ENCODE measurements at regions not wholly inside any gene's neighbourhood (a gene's known extent, or its start where the extent isn't known, plus 50 kb on each side); places are given as distances from the start of the nearest gene placed in this dataset.

DNA sequence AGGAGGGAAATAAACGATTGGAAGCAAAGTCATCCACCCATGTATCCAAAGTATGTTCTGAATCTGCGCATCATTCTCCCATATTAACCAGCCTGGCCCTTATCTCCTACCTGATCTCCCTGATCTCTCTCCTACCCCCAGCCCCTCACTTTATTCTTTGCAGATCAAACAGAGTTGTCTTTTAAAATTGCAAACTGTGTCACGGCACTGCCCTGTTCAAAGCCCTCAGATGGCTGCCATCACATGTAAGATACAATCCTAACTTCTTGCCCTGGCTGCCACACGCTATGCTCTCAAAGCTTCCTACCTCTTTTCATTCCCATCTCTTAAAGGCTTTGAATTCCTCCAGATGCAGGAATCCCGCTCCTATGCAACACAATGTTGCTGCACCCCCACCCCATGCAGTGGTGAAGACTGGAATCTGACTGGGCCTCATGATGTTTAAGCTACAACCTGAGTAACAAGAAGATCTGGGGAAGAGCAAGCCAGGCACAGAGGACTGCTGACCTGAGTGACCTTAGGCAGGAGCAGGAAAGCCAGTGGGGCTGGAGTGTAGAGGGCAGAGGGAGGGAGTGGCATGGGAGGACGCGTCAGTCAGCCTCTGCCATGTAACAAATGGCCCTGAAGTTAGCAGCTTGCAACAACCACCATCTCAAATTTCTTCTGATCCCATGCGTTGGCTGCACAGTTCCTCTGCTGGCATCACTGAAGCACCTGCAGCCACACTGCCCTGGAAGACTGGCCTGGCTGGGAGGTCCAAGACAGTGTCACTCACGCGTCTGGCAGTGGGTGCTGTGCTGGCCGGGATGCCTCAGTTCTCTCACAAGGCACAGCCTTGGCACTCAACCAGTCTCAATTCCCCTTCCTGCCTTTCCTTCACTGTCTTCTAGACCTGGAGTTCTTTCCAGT lies 382.8 kb downstream of the BCL11B start:
- no peak for TF ChIP-seq FOSL2 (IDR thresholded peaks at IDR 0.05; ENCODE audit: borderline replicate concordance, low read depth)
- TF ChIP-seq GATA2 (CRISPR knock-in tag; IDR thresholded peaks at IDR 0.05), result no peak
- no peak for TF ChIP-seq SIN3A (IDR thresholded peaks at IDR 0.05; ENCODE audit: borderline replicate concordance, low read depth, low read length)
- TF ChIP-seq RXRA (IDR thresholded peaks at IDR 0.05; ENCODE audit: borderline replicate concordance, low read depth), result no peak
- no peak for TF ChIP-seq SMC3 (IDR thresholded peaks at IDR 0.05; ENCODE audit: low read depth, low read length)
- TF ChIP-seq, protein P1, sequence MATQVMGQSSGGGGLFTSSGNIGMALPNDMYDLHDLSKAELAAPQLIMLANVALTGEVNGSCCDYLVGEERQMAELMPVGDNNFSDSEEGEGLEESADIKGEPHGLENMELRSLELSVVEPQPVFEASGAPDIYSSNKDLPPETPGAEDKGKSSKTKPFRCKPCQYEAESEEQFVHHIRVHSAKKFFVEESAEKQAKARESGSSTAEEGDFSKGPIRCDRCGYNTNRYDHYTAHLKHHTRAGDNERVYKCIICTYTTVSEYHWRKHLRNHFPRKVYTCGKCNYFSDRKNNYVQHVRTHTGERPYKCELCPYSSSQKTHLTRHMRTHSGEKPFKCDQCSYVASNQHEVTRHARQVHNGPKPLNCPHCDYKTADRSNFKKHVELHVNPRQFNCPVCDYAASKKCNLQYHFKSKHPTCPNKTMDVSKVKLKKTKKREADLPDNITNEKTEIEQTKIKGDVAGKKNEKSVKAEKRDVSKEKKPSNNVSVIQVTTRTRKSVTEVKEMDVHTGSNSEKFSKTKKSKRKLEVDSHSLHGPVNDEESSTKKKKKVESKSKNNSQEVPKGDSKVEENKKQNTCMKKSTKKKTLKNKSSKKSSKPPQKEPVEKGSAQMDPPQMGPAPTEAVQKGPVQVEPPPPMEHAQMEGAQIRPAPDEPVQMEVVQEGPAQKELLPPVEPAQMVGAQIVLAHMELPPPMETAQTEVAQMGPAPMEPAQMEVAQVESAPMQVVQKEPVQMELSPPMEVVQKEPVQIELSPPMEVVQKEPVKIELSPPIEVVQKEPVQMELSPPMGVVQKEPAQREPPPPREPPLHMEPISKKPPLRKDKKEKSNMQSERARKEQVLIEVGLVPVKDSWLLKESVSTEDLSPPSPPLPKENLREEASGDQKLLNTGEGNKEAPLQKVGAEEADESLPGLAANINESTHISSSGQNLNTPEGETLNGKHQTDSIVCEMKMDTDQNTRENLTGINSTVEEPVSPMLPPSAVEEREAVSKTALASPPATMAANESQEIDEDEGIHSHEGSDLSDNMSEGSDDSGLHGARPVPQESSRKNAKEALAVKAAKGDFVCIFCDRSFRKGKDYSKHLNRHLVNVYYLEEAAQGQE (IDR thresholded peaks at IDR 0.05; ENCODE audit: low read depth, low read length), result no peak
- no peak for TF ChIP-seq TEAD4 (IDR thresholded peaks at IDR 0.05; ENCODE audit: borderline replicate concordance, insufficient read depth)
- TF ChIP-seq, protein P2, sequence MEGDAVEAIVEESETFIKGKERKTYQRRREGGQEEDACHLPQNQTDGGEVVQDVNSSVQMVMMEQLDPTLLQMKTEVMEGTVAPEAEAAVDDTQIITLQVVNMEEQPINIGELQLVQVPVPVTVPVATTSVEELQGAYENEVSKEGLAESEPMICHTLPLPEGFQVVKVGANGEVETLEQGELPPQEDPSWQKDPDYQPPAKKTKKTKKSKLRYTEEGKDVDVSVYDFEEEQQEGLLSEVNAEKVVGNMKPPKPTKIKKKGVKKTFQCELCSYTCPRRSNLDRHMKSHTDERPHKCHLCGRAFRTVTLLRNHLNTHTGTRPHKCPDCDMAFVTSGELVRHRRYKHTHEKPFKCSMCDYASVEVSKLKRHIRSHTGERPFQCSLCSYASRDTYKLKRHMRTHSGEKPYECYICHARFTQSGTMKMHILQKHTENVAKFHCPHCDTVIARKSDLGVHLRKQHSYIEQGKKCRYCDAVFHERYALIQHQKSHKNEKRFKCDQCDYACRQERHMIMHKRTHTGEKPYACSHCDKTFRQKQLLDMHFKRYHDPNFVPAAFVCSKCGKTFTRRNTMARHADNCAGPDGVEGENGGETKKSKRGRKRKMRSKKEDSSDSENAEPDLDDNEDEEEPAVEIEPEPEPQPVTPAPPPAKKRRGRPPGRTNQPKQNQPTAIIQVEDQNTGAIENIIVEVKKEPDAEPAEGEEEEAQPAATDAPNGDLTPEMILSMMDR (IDR thresholded peaks at IDR 0.05), result no peak
- no peak for TF ChIP-seq JUND (IDR thresholded peaks at IDR 0.05)
- TF ChIP-seq, protein P3, sequence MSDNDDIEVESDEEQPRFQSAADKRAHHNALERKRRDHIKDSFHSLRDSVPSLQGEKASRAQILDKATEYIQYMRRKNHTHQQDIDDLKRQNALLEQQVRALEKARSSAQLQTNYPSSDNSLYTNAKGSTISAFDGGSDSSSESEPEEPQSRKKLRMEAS (IDR thresholded peaks at IDR 0.05; ENCODE audit: low read depth), result no peak

Data from SK-N-SH (cell line).